ENCODE measurements at regions not wholly inside any gene's neighbourhood (a gene's known extent, or its start where the extent isn't known, plus 50 kb on each side); places are given as distances from the start of the nearest gene placed in this dataset.

DNA sequence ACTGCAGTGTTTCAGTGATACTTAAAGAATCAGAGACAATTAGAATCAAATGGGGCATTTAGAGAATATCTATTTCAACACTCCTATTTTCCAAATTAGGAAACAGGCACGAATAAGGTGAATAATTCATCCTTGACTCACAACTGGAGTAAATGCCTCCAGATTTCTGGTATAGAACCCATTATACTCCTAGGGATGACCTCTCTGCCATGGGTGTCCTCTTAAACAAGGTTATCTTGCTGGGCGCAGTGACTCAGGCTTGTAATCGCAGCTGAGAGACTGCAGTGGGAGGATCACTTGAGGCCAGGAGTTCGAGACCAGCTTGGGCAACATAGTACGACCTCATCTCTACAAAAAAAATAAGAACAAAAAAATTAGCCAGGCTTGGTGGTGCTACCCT is 139.8 kb upstream of the ELAC2 start:
- no peak overlapping the region for H3K27ac ChIP-seq (ENCODE audit: low read depth, low read length)
- TF ChIP-seq EZH2phosphoT487 (conservative IDR thresholded peaks at IDR 0.05; ENCODE audit: low read length): no peak
- TF ChIP-seq, protein P1, sequence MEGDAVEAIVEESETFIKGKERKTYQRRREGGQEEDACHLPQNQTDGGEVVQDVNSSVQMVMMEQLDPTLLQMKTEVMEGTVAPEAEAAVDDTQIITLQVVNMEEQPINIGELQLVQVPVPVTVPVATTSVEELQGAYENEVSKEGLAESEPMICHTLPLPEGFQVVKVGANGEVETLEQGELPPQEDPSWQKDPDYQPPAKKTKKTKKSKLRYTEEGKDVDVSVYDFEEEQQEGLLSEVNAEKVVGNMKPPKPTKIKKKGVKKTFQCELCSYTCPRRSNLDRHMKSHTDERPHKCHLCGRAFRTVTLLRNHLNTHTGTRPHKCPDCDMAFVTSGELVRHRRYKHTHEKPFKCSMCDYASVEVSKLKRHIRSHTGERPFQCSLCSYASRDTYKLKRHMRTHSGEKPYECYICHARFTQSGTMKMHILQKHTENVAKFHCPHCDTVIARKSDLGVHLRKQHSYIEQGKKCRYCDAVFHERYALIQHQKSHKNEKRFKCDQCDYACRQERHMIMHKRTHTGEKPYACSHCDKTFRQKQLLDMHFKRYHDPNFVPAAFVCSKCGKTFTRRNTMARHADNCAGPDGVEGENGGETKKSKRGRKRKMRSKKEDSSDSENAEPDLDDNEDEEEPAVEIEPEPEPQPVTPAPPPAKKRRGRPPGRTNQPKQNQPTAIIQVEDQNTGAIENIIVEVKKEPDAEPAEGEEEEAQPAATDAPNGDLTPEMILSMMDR (IDR thresholded peaks at IDR 0.05; ENCODE audit: insufficient read depth, low read length, poor library complexity, severe bottlenecking): no peak
- no peaks in the 10 kb centered on the region for H4K20me1 ChIP-seq (ENCODE audit: low read depth, low read length)
- H3K9me3 ChIP-seq (ENCODE audit: insufficient read depth, low read length): no peaks in the 10 kb centered on the region
- no peaks in the 10 kb centered on the region for H3K27me3 ChIP-seq (ENCODE audit: low read length)
- H3K79me2 ChIP-seq (ENCODE audit: insufficient read depth, low read length): no peaks in the 10 kb centered on the region
- H3K4me2 ChIP-seq (ENCODE audit: low read depth, low read length, poor library complexity, severe bottlenecking): no peak overlapping the region
- no peaks in the 10 kb centered on the region for H3F3A ChIP-seq (ENCODE audit: insufficient read depth)
- H2AFZ ChIP-seq (ENCODE audit: low read depth, low read length, severe bottlenecking): no peak overlapping the region
- no peak overlapping the region for H3K4me3 ChIP-seq (ENCODE audit: insufficient read depth, low read length, poor library complexity, severe bottlenecking)
- no peaks in the 10 kb centered on the region for H3K36me3 ChIP-seq (ENCODE audit: low read length)
- H3K9ac ChIP-seq (ENCODE audit: low read length): no peak overlapping the region
- no peaks in the 10 kb centered on the region for H3K9me2 ChIP-seq (replicated peaks; ENCODE audit: insufficient read depth, low read length)

DNA sequence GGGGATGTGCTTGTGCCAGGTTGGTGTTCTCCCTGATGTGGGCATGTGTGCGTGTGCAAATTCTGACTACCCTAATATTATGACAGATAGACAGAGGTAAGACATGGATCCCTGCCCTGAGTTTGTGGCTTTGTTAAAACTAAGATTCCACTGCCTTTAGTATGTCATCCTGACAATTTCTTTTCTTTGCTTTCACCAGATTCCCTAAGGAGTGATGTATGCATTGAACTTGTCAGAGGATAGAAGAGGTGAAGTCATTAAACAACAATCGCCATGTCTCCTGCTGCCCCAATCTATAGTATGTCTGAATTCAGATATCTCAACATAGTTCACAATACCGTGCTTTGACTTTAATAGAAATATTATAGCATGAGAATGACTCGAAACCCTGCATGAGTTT is 137.1 kb upstream of the ELAC2 start:
- no peaks in the 10 kb centered on the region for H3K9me2 ChIP-seq (replicated peaks; ENCODE audit: insufficient read depth, low read length)
- no peak overlapping the region for H3K27ac ChIP-seq (ENCODE audit: low read depth, low read length)
- H3K36me3 ChIP-seq (ENCODE audit: low read length): no peaks in the 10 kb centered on the region
- no peaks in the 10 kb centered on the region for H3K79me2 ChIP-seq (ENCODE audit: insufficient read depth, low read length)
- no peaks in the 10 kb centered on the region for H3F3A ChIP-seq (ENCODE audit: insufficient read depth)
- H2AFZ ChIP-seq (ENCODE audit: low read depth, low read length, severe bottlenecking): no peak overlapping the region
- no peak overlapping the region for H3K4me2 ChIP-seq (ENCODE audit: low read depth, low read length, poor library complexity, severe bottlenecking)
- no peaks in the 10 kb centered on the region for H3K9me3 ChIP-seq (ENCODE audit: insufficient read depth, low read length)
- no peaks in the 10 kb centered on the region for H4K20me1 ChIP-seq (ENCODE audit: low read depth, low read length)
- H3K27me3 ChIP-seq (ENCODE audit: low read length): no peaks in the 10 kb centered on the region
- H3K9ac ChIP-seq (ENCODE audit: low read length): no peak overlapping the region
- no peak overlapping the region for H3K4me3 ChIP-seq (ENCODE audit: insufficient read depth, low read length, poor library complexity, severe bottlenecking)
- TF ChIP-seq, protein P1 (IDR thresholded peaks at IDR 0.05; ENCODE audit: insufficient read depth, low read length, poor library complexity, severe bottlenecking): no peak
- TF ChIP-seq EZH2phosphoT487 (conservative IDR thresholded peaks at IDR 0.05; ENCODE audit: low read length): no peak

GRCh38 chr17:13154398-13154797 is 136.6 kb upstream of the ELAC2 start:
- Histone ChIP-seq H2AFZ (ENCODE audit: low read depth, low read length, severe bottlenecking) (no peak overlapping the region), H3K27me3 (ENCODE audit: low read length) (no peaks in the 10 kb centered on the region), H4K20me1 (ENCODE audit: low read depth, low read length) (no peaks in the 10 kb centered on the region), H3K79me2 (ENCODE audit: insufficient read depth, low read length) (no peaks in the 10 kb centered on the region), H3K9me2 (replicated peaks; ENCODE audit: insufficient read depth, low read length) (no peaks in the 10 kb centered on the region), H3K9me3 (ENCODE audit: insufficient read depth, low read length) (no peaks in the 10 kb centered on the region), H3F3A (ENCODE audit: insufficient read depth) (no peaks in the 10 kb centered on the region), H3K4me2 (ENCODE audit: low read depth, low read length, poor library complexity, severe bottlenecking) (no peak overlapping the region), H3K27ac (ENCODE audit: low read depth, low read length) (no peak overlapping the region), H3K9ac (ENCODE audit: low read length) (no peak overlapping the region), H3K4me3 (ENCODE audit: insufficient read depth, low read length, poor library complexity, severe bottlenecking) (no peak overlapping the region), H3K36me3 (ENCODE audit: low read length) (no peaks in the 10 kb centered on the region)
- TF ChIP-seq, protein P1 (IDR thresholded peaks at IDR 0.05; ENCODE audit: insufficient read depth, low read length, poor library complexity, severe bottlenecking): no peak
- TF ChIP-seq EZH2phosphoT487 (conservative IDR thresholded peaks at IDR 0.05; ENCODE audit: low read length): no peak

Data from SU-DHL-6 (cell line).